OCI-LY7 (cell line): ENCODE measurements at regions not wholly inside any gene's neighbourhood (a gene's known extent, or its start where the extent isn't known, plus 50 kb on each side); places are given as distances from the start of the nearest gene placed in this dataset.

ENCODE experiments used
- CTCF ChIP-seq: fragments of 200-600 bp; sonication (generic); conservative IDR thresholded peaks from 2 replicates; pipeline ENCODE4 v1.5.1; 2014; ENCODE audit warnings: mild to moderate bottlenecking, antibody characterized with exemption, low read length, moderate library complexity, mixed read lengths
- EZH2phosphoT487 ChIP-seq: fragments of 200-600 bp; sonication (generic); IDR thresholded peaks from 2 replicates; pipeline ENCODE4 v1.6.1; 2018; ENCODE audit warnings: low read depth, borderline replicate concordance, mild to moderate bottlenecking, mixed run types, antibody characterized with exemption, low read length, moderate library complexity, mixed read lengths

DNA sequence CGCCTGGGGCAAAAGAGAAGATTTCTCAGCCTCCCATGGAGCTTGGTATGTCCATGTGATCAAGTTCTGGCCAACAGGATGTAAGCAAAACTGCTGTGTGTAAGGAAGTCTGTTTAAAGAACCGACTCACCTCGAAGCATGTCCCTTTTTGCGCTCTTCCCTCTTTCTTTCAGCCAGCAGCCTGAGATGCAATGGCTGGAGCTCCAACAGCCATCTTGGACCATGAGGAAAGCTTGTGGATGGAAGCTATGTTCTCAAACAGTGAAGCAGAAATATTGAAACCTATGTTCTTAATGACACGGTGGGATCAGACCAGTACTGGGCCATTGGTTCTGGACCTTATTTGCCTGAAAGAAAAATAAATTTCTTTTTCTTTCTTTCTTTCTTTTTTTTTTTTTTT is 82.3 kb upstream of the SLC24A4 start:
- no peak for TF ChIP-seq CTCF
- TF ChIP-seq EZH2phosphoT487 = no peak
